ENCODE measurements at regions not wholly inside any gene's neighbourhood (a gene's known extent, or its start where the extent isn't known, plus 50 kb on each side); places are given as distances from the start of the nearest gene placed in this dataset.

DNA sequence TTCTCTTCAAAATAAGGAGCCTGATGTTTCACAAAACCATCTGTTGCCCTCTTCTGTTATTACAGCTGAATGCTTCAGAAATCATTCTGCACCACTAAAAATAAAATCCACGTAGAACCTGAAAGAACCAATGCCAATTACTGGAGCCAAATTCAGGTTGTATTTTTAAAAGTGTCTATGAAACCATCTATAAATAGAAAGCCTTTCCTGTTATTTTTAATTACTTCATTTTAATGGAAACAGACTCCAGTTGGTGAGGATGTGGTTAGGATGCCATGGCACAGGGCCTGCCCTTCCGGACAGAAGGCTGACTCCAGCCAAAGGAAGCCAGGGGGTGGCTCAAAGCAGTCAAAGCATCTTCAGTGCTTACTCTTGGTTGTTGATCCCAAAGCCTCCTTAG lies 119.8 kb downstream of the TENT4A start:
- peak in 1 of 2 experiments; percentile 56 for DNase-seq

DNA sequence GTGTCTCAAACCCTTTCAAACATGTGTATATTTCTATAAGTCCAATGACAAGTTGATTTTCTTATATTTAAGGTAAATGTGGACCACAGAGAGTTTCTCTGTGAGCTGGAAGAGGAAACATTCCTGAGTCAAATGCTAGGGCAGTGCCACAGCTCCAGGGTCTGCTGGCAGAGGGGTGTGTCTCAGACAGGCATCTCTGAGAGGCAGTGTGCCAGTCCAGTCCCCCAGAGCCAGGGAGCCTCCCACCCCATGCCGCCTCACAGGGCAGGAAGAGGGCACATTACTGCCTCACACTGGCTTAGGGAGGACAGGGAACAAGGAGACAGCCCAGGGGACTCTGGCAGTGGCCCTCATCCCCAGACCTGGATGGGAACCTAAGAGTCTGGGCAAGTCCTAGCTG lies 120.2 kb downstream of the TENT4A start:
- DNase-seq = no peak

DNA sequence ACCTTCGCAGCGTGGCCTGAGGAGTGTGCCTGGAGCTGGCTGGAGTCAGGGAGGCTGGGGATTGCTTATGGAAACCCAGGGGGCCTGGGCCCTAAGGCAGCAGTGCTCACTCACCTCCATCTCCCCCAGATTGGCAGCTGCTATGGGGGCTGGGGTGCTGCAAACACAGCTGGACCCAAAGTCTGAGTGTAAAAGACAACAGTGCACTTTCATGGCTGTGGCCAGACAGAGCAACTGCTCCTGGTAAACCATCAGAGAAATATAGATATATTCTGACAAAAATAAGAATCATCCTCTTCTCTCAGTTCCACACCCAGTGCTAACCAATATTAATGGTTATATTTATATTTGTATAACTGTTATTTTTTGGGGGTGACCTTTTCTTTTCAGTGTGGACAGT lies 123.9 kb downstream of the TENT4A start:
- no peak for DNase-seq

DNA sequence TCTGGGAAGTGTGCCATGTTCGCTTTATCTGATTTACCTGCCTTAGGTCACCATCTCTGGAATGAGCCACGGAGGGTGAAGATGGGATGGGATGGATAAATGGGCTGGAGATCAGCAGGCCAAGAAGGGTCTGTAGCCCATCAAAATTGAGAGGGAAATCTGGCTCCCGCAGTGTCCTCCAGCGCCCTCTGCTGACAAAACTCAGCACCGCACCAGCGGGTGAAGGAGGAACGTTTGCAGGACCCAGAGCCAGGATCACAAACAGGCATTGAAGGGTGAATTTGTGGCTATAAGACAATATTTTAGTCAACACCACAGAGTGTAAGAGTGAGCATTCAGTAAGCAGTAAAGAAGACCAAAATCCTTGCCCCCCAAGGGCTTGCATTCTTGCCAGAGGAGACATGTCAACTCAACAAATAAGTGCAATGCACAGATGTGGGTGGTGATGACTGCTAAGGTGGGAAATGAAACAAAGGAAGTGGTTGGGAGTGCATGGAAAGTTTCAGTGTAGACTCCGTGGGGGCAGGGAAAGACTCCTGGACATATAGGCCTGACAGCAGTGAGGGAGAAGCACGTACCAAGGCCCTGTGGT lies 124.4 kb downstream of the TENT4A start:
- peak in 1 of 2 experiments; percentile 32 for DNase-seq

DNA sequence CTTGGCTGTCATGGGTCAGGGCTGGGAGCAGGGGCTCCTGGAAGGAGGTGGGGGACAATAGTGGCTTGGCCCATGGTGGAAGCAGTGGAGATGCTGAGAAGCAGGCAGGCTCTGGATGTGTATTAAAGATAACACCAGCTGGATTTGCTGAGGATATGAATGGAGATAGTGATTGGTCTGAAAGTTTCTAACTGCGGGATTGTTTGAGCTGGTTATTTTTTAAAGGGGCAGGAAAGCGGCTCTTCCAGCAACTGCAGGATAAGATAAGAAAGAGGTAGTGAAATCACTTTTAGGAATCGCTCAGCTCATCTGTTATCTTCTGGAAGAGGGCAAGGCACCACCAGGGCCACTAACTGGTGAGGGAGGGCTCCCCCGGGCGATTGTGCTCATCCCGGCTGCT lies 125.5 kb downstream of the TENT4A start:
- DNase-seq = no peak

DNA sequence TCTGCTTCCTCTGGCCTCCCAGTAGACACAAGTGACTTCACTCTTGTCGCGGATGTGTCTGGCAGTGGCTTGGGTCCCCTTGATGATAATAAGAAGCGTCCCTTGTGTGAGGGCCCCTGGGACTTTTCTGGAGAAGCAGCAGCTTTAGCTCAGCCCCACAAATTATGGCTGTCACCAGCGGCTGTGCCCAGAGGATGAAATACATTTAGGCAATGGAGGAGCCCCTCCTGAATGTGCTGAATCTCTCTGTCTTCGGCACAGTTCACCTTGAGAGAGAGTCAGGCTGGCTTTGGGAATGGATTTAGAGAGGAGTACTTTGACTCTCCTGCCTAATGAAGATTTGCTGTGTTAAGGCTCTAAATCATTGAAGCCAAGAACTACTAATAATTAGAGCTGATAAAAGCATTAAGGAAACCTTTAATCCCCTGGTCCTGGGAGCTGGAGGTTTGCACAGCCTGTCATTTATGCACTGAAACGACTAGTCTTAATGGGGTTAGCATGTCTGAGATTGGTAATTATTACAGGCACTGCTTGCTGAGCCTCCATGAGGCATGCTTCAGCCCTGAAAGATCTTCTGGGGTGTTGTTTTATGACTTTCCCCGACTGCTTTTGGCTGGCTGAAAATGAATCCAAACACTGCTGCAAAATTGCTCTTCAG lies 127.0 kb downstream of the TENT4A start:
- no peak for DNase-seq

DNA sequence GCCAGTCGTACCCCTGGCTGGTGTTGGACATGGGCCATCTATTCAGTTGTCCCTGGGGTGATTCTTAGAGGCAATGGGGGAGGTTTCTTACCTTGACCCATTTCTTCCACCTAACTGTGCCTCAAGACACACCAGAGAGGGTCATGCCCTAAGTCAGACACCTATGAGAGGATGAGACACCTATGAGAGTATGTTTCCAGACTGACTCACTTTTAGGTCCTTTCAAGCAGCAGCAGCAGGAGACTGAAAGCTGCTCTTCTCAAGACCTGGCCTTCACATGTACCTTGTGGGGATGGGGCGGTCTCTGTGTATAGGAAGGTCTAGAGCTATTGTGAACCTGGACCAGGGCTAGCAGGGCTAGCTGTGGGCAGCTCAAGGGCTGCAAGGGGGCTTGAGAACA lies 130.1 kb downstream of the TENT4A start:
- no peak for DNase-seq

DNA sequence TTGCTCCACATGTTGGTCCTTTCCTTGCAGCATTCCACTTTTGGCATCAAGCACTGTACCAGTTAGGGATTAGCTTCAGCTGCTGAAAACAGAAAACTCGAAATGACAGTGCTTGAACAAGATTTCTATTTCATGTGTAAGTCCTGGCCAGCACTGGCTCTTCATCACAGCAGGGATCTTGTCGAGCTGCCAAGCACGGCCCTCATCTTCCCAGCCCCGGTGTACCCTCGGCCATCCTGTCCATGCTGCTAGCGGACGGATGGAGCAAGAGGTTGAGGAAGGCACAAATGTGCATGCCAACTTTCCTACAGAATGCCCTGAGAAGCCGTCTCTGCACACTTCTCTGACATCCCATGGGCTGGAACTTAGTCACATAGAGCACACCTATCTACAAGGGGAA lies 130.6 kb downstream of the TENT4A start:
- DNase-seq = no peak

DNA sequence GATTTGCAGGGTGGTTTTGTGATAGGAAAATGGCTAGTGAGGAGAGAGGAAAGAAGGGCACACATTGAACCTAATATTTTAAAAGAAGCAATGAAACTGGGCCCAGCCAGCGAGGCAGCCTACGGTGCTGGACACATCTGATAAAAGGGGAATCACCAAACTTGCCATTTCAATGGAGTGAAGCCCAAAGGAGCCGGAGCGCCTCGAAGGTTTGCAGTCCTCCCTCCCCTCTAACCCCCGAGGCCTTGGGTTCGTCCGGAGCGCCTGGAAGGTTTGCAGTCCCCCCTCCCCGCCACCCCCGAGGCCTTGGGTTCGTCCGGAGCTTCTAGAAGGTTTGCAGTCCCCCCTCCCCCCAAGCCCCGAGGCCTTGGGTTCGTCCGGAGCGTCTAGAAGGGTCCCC lies 132.6 kb downstream of the TENT4A start:
- no peak for DNase-seq

DNA sequence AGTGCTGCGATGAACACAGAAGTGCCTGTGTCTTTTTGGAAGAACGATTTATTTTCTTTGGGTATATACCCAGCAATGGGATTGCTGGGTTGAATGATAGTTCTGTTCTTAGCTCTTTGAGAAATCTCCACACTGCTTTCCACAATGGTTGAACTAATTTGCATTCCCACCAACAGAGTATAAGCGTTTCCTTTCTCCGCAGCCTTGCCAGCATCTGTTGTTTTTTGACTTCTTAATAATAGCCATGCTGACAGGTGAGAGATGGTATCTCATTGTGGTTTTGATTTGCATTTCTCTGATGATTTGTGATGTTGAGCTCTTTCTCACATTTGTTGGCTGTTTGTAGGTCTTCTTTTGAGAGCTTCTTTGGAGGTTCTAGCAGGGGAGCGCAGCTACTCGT lies 134.6 kb downstream of the TENT4A start:
- no peak for DNase-seq

DNA sequence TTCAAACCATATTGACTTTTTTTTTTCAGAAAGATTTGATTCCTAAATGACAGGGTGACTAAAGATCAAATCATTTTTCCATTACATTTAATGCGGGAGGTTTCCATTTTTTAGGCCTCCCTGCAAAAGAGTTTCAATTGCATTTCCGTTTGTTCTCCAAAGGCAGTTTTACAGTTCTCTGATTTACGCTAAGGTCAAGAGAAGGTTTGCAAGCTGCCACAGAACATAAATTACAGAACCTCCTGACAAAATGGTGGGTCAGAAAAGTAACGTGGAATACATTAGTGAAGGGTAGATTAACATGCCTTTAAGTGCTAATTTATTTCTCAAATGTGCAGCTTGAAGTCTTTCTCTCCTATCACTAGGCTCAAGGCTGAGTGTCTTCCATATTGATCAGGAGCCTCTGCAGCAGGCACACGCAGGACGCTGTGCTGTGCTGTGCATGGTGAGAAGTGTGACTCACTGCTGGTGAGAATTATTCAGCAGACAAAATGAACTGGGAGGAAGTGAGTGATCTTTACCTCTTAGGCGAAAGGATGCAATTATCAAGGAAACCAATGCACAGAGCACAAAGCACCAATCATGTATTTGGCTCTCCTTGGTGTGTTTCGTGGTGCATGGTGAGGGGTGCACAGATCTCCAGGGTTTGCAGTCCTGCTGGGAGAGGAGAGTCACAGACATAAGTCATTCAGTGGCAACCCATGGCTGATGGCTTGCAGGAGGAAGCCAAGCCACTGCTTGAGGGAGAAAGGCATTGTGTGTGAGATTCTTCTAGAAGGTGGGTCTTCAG lies 136.3 kb downstream of the TENT4A start:
- no peak for DNase-seq

DNA sequence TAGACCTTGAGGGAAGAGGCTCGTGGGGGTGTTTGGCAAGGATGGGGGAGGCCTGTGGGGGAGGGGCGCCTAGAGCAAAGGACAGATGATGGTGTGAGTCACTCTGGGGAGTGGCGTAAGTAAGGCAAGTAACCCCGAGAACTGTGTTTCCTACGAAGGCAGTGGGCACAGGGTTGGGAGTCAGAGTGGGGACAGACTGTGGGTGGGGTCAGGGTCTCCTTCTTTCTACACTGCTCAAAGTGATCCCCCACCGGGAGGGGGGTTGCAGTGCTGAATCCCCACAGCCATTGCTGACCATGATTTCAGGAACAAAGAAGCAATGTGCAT lies 136.8 kb downstream of the TENT4A start:
- no peak for DNase-seq

DNA sequence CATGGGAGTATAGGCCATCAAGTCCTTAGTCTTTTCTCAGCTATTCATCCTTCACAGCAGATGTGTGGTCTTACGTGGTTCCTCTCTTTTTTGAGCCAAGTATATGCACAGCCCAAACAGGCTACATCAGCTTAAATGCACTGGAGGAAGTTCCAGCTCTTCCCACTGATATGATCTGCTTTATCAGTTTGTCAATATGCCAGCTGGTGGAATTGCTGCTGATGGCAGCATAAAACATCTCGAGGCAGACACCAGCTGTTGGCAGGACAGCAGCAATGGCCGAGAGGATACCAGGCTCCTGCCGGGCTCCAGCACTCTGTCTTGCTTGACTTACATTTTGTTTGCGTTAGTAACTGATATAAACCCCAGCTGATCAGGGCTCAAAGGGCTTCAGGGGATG lies 143.4 kb downstream of the TENT4A start:
- DNase-seq = no peak

DNA sequence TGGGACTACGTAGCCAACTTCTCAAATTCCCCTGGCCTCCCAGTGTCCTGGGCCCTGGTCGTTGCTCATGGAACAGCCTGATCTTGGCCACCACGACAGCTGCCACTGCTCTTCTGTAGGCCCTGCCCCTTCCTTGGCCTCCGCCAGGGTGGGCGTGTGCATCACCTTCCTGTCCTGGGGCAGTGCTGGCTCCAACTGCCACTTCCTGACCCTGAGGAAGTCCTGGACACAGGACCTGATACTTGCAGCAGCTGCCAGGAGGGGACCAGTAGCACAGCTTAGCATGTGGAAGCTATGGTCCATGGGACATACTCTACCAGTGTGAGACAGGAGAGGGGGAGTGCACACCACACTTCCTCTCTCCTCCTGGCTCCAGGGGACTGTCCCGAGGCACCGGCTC lies 145.2 kb downstream of the TENT4A start:
- DNase-seq = no peak

DNA sequence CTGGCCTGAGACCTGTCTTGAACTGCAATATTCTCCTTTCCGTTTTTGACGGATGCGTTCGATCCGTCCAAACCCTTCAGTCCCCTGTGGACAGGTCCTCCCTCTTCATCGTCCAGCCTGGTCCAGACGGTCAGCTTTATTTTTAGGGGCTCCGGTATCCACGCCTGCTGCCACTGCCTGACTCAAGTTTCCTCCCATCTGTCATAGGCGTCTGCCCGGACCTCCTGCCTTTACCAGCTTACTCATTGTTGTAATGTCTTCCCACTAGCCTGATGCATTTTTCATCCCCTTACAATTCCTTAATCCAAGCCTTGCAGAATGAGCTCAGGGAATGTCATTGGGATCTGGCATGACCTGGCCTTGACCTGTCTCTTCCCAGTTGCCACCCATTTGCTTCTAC lies 145.8 kb downstream of the TENT4A start:
- DNase-seq = no peak

DNA sequence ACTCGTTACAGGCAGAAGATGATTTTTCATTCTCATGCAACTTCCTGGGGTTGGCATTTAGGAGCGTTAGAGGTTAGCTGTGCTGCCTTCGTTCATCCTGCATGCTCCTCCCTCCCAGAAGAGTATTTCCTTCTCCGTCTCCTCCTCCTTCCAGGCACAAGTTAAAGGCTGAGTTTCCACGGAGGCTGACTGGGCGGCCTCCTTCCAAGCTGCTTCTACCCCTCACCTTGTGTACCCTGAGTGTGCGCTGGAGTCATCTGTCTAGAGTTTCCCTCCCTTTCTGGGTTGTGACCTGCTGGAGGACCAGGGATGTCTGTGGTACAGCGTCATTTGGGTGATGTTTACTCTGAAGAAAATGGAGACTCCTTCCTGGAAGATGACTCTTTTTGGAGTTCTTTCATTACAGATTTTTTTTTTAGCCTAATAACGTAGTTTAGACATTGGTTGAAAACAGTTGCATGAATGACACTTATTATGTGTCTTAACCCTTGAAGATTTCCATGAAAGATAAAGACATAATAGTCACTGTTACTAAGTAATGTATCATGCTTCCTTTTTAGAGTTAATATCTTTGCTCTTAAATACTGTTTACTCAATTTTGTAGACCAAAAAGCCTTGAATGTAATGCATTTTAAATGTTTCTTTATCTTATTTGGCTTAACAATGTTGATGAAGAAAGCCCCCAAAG lies 146.9 kb downstream of the TENT4A start:
- DNase-seq = no peak

DNA sequence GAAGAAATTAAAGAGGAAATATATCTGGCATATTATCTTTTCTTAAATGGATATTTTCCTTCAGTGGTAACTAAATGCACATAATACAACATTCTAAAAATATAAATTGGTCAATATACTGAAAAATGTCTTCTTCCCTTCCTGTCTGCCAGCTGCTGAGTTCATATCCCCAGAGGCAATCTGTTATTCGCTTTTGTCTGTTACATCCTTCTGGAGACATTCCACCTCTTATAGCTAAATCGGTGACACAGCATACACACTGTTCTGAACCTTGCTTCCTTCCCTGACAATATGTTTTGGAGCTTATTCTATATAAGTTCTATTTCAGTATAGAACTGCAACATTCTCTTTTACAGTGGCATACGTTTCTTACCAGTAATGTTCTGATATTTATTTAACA lies 147.8 kb downstream of the TENT4A start:
- peak in 1 of 2 experiments; percentile 10 for DNase-seq

DNA sequence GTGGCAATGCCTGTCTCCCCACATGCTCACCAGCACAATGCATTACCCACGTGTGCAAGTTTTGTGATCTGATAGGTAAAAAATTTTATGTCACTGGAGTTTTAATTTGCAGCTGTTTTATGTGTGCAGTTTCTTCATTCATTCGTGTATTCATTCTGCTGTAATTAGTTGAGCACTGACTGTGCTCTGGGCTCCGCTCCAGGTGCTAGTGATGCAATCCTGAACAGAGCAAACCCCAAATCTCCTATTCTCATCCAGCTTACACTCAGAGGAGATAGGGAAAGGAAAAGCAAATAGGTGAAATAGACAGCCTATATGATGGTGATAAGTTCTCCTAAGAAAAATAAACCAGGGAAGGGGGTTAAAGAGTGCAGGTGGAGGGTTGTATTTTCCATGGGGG lies 148.4 kb downstream of the TENT4A start:
- no peak for DNase-seq

DNA sequence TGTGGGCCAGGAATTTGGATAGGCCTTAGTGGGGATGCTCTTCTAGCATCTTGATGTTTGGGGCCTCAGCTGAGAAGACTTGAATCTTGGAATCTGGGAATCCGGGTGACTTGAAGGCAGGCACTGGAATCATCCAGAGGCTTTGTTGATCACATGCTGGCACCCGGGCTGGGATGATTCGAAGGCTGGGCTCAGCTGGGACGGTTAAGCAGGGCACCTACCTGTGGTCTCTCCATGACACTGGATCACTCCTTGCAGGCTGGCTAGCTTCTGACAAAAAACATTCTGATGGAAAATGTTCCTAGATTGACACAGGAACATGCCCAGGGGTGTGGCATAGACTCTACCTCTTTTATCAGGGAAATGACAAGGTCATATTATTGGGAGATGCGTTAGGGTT lies 149.1 kb downstream of the TENT4A start:
- no peak for DNase-seq

DNA sequence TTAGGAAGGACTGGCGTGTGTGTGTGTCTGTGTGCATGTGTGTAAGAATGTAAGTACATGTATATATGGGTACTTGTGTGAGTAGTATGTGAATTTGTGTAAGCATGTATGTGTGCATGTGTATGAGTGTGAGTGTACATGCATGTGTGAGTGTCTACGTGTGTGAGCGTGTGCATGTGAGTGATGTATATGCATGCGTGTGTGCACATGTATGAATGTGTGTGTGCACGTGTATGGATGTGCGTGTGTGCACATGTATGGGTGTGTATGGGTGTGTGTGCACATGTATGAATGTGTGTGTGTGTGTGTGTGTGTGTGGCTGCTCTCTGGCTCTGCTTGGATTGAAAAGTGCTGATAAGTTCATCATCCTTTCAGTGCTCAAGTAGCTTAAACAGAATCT lies 154.5 kb downstream of the TENT4A start:
- DNase-seq = no peak

DNA sequence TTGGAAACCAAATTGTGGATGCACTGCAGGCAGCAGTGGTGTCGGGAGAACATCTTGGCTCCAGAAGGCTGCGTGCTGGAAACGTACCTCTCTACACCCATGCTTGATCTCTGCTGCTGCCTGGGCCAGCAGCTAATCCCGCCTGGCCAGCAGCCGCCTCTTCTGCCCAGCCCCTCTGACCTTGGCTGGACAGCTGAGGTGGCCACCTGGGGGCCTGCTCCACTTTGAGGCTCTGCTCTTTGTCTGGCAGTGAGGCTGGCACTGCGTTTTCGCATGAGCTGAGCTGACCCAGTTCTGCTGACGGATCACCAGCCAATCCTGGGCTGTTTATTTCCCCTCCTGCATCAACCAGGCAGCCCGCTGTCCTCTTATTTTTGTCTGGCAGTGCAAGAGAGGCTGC lies 154.9 kb downstream of the TENT4A start:
- DNase-seq = no peak

DNA sequence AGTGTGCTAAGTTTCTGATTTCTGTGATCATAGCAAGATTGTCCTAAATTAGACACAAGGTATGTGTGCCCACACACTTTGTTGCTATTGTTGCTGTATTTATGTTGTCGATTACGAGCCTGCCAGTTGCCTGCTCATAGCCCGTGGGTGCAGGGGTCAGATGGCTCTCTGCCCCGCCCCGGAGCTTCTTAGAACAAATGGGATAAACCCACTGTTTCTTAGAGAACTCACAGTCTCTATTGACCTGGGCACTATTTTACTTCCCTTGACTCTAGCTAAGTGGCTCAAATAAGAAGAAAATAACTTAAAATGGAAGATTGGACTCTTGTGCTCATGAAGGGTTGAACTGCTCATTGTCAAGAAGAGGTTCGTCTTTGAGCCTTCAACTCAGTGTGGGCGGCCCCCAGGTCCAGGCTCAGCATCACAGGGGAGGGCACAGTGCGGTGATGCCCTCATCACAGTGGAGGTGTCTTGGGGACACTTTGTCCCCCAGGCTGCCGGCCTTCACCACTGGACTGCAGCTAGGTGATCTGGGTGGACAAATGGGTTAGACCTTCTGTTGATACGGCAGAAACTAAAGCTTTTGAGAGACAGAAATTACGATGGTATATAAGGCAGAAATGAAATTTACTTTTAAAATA lies 155.5 kb downstream of the TENT4A start:
- DNase-seq = no peak

DNA sequence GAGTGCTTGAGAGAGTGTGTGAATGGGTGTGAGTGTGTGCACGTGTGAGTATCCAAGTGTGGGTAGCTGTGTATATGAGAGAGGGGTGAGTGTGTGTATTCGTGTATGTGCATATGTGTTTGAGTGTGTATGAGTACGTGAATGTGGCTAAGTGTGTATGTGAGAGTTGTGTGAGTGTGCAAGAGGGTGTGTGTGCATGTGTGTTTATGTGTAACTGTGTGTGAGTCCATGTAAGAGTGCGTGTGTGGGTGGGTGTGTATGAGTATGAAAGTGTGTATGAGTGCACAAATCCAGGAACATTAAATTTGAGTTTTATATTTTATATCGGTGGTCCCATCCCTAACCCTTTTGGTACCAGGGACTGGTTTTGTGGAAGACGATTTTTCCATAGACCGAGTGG lies 156.4 kb downstream of the TENT4A start:
- DNase-seq = no peak
